Loucy (cell line): ENCODE measurements at regions not wholly inside any gene's neighbourhood (a gene's known extent, or its start where the extent isn't known, plus 50 kb on each side); places are given as distances from the start of the nearest gene placed in this dataset.

ENCODE experiments used
- H2AFZ ChIP-seq: fragments of 200-600 bp; sonication (generic); 2 replicates; pipeline ENCODE4 v1.6.0; 2016; ENCODE audit warnings: antibody characterized with exemption, mild to moderate bottlenecking, low read length, moderate library complexity
- H3F3A ChIP-seq: fragments of 200-600 bp; 2 replicates; pipeline ENCODE4 v1.6.0; 2016; ENCODE audit warnings: antibody characterized with exemption, low read depth, mild to moderate bottlenecking
- H3K27me3 ChIP-seq: fragments of 200-600 bp; sonication (generic); 2 replicates; pipeline ENCODE4 v1.6.1; 2014; ENCODE audit warnings: low read length, mild to moderate bottlenecking; ENCODE audit not compliant: insufficient read depth, poor library complexity, severe bottlenecking
- H3K36me3 ChIP-seq: fragments of 200-600 bp; sonication (generic); 2 replicates; pipeline ENCODE4 v1.6.1; 2016; ENCODE audit warnings: low read length; ENCODE audit not compliant: insufficient read depth
- H3K4me1 ChIP-seq: fragments of 200-600 bp; sonication (generic); 2 replicates; pipeline ENCODE4 v1.5.1; 2014; ENCODE audit warnings: low read length, mild to moderate bottlenecking; ENCODE audit not compliant: insufficient read depth, poor library complexity, severe bottlenecking
- H3K4me2 ChIP-seq: fragments of 200-600 bp; sonication (generic); 2 replicates; pipeline ENCODE4 v1.6.0; 2014; ENCODE audit warnings: antibody characterized with exemption, low read length, low read depth, mild to moderate bottlenecking; ENCODE audit not compliant: poor library complexity, severe bottlenecking
- H3K4me3 ChIP-seq: fragments of 200-600 bp; sonication (generic); 2 replicates; pipeline ENCODE4 v1.5.1; 2014; ENCODE audit warnings: low read length, mild to moderate bottlenecking, mixed read lengths; ENCODE audit not compliant: poor library complexity, severe bottlenecking
- H3K79me2 ChIP-seq: fragments of 200-600 bp; sonication (generic); 2 replicates; pipeline ENCODE4 v1.6.1; 2014; ENCODE audit warnings: low read length; ENCODE audit not compliant: insufficient read depth
- H3K9ac ChIP-seq: fragments of 200-600 bp; sonication (generic); 2 replicates; pipeline ENCODE4 v1.6.0; 2014; ENCODE audit warnings: mild to moderate bottlenecking, low read depth, low read length, moderate library complexity; ENCODE audit not compliant: poor library complexity, severe bottlenecking
- H3K9me2 ChIP-seq: fragments of 200-600 bp; sonication (generic); replicated peaks from 2 replicates; pipeline ENCODE4 v1.6.1; 2016; ENCODE audit warnings: low read depth, low read length, mixed read lengths
- H3K9me3 ChIP-seq: fragments of 200-600 bp; sonication (generic); 2 replicates; pipeline ENCODE4 v1.6.1; 2014; ENCODE audit warnings: mild to moderate bottlenecking, antibody characterized with exemption, low read length, low read depth; ENCODE audit not compliant: insufficient read depth
- H4K20me1 ChIP-seq: fragments of 200-600 bp; sonication (generic); 2 replicates; pipeline ENCODE4 v1.6.0; 2014; ENCODE audit warnings: antibody characterized with exemption, low read length, mild to moderate bottlenecking; ENCODE audit not compliant: insufficient read depth, poor library complexity, severe bottlenecking
- EZH2phosphoT487 ChIP-seq: fragments of 200-600 bp; IDR thresholded peaks from 2 replicates; pipeline ENCODE4 v1.6.1; 2018; ENCODE audit warnings: antibody characterized with exemption, mild to moderate bottlenecking, moderate library complexity, borderline replicate concordance
- TF ChIP-seq, protein P1 (sequence below): fragments of 200-600 bp; sonication (generic); conservative IDR thresholded peaks from 2 replicates; pipeline ENCODE4 v1.5.1; 2014; ENCODE audit warnings: mild to moderate bottlenecking, antibody characterized with exemption, low read length

- no peak overlapping the region for H3K9ac ChIP-seq
- no peaks in the 10 kb centered on the region for H3K9me2 ChIP-seq
- no peaks in the 10 kb centered on the region for H3K27me3 ChIP-seq
- H3K36me3 ChIP-seq: no peaks in the 10 kb centered on the region
- H3K4me1 ChIP-seq: no peaks in the 10 kb centered on the region
- no peaks in the 10 kb centered on the region for H3K79me2 ChIP-seq
- H3K4me3 ChIP-seq: no peak overlapping the region
- H3K4me2 ChIP-seq: no peak overlapping the region
- H3F3A ChIP-seq: no peaks in the 10 kb centered on the region
- no peaks in the 10 kb centered on the region for H3K9me3 ChIP-seq
- H2AFZ ChIP-seq: no peak overlapping the region
- no peak for TF ChIP-seq EZH2phosphoT487
- TF ChIP-seq, protein P1, sequence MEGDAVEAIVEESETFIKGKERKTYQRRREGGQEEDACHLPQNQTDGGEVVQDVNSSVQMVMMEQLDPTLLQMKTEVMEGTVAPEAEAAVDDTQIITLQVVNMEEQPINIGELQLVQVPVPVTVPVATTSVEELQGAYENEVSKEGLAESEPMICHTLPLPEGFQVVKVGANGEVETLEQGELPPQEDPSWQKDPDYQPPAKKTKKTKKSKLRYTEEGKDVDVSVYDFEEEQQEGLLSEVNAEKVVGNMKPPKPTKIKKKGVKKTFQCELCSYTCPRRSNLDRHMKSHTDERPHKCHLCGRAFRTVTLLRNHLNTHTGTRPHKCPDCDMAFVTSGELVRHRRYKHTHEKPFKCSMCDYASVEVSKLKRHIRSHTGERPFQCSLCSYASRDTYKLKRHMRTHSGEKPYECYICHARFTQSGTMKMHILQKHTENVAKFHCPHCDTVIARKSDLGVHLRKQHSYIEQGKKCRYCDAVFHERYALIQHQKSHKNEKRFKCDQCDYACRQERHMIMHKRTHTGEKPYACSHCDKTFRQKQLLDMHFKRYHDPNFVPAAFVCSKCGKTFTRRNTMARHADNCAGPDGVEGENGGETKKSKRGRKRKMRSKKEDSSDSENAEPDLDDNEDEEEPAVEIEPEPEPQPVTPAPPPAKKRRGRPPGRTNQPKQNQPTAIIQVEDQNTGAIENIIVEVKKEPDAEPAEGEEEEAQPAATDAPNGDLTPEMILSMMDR: no peak
- no peaks in the 10 kb centered on the region for H4K20me1 ChIP-seq
Observed at GRCh38 chr5:106822851-106823250, 847.9 kb downstream of the EFNA5 start.

GRCh38 chr5:106818552-106818951, 852.2 kb downstream of the EFNA5 start:
- TF ChIP-seq, protein P1: no peak
- no peak for TF ChIP-seq EZH2phosphoT487
- H3F3A ChIP-seq: no peaks in the 10 kb centered on the region
- no peak overlapping the region for H2AFZ ChIP-seq
- no peak overlapping the region for H3K9ac ChIP-seq
- H3K9me2 ChIP-seq: no peaks in the 10 kb centered on the region
- H3K79me2 ChIP-seq: no peaks in the 10 kb centered on the region
- no peak overlapping the region for H3K4me2 ChIP-seq
- H3K4me1 ChIP-seq: no peaks in the 10 kb centered on the region
- H3K9me3 ChIP-seq: no peaks in the 10 kb centered on the region
- no peaks in the 10 kb centered on the region for H3K27me3 ChIP-seq
- no peaks in the 10 kb centered on the region for H3K36me3 ChIP-seq
- H4K20me1 ChIP-seq: no peaks in the 10 kb centered on the region
- no peak overlapping the region for H3K4me3 ChIP-seq

- no peak for TF ChIP-seq EZH2phosphoT487
- TF ChIP-seq, protein P1: no peak
- H2AFZ ChIP-seq: no peak overlapping the region
- no peaks in the 10 kb centered on the region for H3K4me1 ChIP-seq
- no peaks in the 10 kb centered on the region for H4K20me1 ChIP-seq
- H3F3A ChIP-seq: no peaks in the 10 kb centered on the region
- no peaks in the 10 kb centered on the region for H3K9me3 ChIP-seq
- H3K9ac ChIP-seq: no peak overlapping the region
- no peaks in the 10 kb centered on the region for H3K79me2 ChIP-seq
- H3K4me3 ChIP-seq: no peak overlapping the region
- no peaks in the 10 kb centered on the region for H3K9me2 ChIP-seq
- H3K27me3 ChIP-seq: no peaks in the 10 kb centered on the region
- H3K4me2 ChIP-seq: no peak overlapping the region
- H3K36me3 ChIP-seq: no peaks in the 10 kb centered on the region
Observed at GRCh38 chr5:106814961-106815360, 855.8 kb downstream of the EFNA5 start.
